Adrenal gland (tissue), 9 donors: ENCODE measurements at regions not wholly inside any gene's neighbourhood (a gene's known extent, or its start where the extent isn't known, plus 50 kb on each side); places are given as distances from the start of the nearest gene placed in this dataset.

ENCODE experiments used
- DNase-seq, 7 donors: peaks; one replicate each; pipeline ENCODE4 v3.0.0-alpha.2; 2019 to 2020
- H3K27ac ChIP-seq, 5 donors: fragments of 200-600 bp; sonication (generic) in 4 of 5; 1 replicate in 3 of 5; 2 replicates in 2 of 5; pipeline versions ENCODE4 v1.5.1 to v1.8.0; 2016 to 2020; ENCODE audit warnings: mild to moderate bottlenecking in 1 of 5
- H3K27me3 ChIP-seq: fragments of 200-600 bp; 2 replicates; pipeline ENCODE4 v1.8.0; 2021
- H3K36me3 ChIP-seq, 2 donors: fragments of 200-600 bp; replicated peaks in 1 of 2; 1 replicate in 1 of 2; 2 replicates in 1 of 2; pipeline versions ENCODE4 v1.5.1 to v1.8.0; 2018 to 2022
- H3K4me1 ChIP-seq, 2 donors: fragments of 200-600 bp; replicated peaks in 1 of 2; 1 replicate in 1 of 2; 2 replicates in 1 of 2; pipeline versions ENCODE4 v1.5.1 to v1.8.0; 2018 to 2021
- H3K4me3 ChIP-seq, 4 donors: fragments of 200-600 bp; sonication (generic) in 3 of 4; one replicate each; pipeline ENCODE4 v1.5.1; 2016 to 2018
- H3K9me3 ChIP-seq, 3 donors: fragments of 200-600 bp; sonication (generic) in 1 of 3; replicated peaks in 1 of 3; 1 replicate in 2 of 3; 2 replicates in 1 of 3; pipeline versions ENCODE4 v1.5.1 to v1.8.0; 2016 to 2021
- POLR2A ChIP-seq, 2 donors: fragments of 450-650 bp; IDR thresholded peaks; one replicate each; pipeline ENCODE4 v1.6.1; 2017; ENCODE audit warnings: antibody characterized with exemption in 2 of 2, mild to moderate bottlenecking in 2 of 2, moderate library complexity in 1 of 2
- WGBS, 4 donors: extraction: QIAGEN DNeasy Blood & Tissue Kit in 2 of 4; methylation state at CpG; one replicate each; pipeline versions ENCODE4 v1.1.5 to v1.1.7; 2013 to 2017; 5-methylcytosine and 5-hydroxymethylcytosine counted together
- intact Hi-C, 2 donors: fragments of 100-400 bp; cut with DNase I; formaldehyde crosslinking; loops; one replicate each; pipeline versions ENCODE4 v1.14.1 to v1.15.0; 2022 to 2023
- TF ChIP-seq, protein P1 (sequence below), 6 experiments: fragments of 450-650 bp in 4 of 6; fragments of 200-600 bp in 2 of 6; sonication (generic) in 1 of 6; IDR thresholded peaks; 1 replicate in 5 of 6; 2 replicates in 1 of 6; pipeline versions ENCODE4 v1.5.1 to v1.8.0; 2016 to 2021; ENCODE audit warnings: antibody characterized with exemption in 6 of 6, mild to moderate bottlenecking in 2 of 6, moderate library complexity in 1 of 6
- donor health status: healthy with polysubstance abuse.
- donor health status: Bipolar disorder and iron deficiency.
- donor health status: DM: yes; HTN: yes; CAD: no.
- donor health status: DM: no; HTN: no; CAD: no.
- donor health status: DM: no; HTN: no; CAD: no.

DNA sequence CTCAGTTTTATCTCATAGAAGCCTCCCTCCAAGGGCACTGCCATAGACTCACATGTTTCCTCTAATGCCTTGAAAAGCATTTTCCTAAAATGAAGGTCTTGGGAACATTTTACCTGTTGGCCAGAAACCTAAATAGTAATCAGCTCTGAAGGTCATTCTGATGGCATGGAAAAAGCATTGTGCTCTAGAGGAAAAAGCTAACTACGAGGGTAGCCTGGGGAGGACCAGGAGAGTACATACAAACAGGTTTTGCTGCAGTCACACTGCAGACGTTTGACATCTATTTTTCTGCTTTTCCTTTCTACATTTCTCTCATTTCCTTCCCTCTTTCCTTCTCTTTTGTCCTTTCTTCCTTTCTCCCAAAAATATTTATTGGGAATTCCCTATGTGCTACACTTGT, 103.3 kb upstream of the SORBS2 start:
- TF ChIP-seq, protein P1, sequence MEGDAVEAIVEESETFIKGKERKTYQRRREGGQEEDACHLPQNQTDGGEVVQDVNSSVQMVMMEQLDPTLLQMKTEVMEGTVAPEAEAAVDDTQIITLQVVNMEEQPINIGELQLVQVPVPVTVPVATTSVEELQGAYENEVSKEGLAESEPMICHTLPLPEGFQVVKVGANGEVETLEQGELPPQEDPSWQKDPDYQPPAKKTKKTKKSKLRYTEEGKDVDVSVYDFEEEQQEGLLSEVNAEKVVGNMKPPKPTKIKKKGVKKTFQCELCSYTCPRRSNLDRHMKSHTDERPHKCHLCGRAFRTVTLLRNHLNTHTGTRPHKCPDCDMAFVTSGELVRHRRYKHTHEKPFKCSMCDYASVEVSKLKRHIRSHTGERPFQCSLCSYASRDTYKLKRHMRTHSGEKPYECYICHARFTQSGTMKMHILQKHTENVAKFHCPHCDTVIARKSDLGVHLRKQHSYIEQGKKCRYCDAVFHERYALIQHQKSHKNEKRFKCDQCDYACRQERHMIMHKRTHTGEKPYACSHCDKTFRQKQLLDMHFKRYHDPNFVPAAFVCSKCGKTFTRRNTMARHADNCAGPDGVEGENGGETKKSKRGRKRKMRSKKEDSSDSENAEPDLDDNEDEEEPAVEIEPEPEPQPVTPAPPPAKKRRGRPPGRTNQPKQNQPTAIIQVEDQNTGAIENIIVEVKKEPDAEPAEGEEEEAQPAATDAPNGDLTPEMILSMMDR (IDR thresholded peaks at IDR 0.05), result no peak
- TF ChIP-seq POLR2A (IDR thresholded peaks at IDR 0.05), result no peak
- peak in 2 of 7 donors; percentile 7 to 27 for DNase-seq
- Histone ChIP-seq H3K4me3 (no peak overlapping the region), H3K27ac (peak overlapping the region; percentile 53 to 80 (median 70)), H3K4me1 (peaks cover 0 to 39% of the 10 kb centered on the region in 2 donors), H3K9me3 (no peaks in the 10 kb centered on the region), H3K27me3 (no peaks in the 10 kb centered on the region), H3K36me3 (no peaks in the 10 kb centered on the region)
- intact Hi-C loops, result no loop called here
- 23 to 42% (median 33%) methylated on average over 2 of the region's 2 CpGs for WGBS, 4 donors

DNA sequence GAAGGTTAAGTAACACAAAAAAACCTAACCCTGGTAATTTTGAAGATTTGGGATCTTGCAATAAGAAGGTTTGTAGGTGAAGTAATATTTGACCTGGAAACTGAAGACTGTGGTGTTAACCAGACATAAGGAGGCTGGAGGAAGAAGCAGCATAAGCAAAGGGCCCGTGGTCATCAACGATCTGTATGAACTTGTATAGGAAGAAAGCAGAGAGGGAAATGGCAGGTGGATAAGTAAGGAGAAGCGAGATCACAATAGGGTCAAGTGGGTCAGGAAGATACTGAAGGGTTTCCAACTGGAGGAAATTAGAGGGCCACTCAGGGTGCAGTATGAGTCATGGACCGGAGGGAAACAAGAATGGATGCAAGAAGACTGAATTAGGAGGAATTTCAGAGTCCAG, 103.8 kb upstream of the SORBS2 start:
- H3K36me3 ChIP-seq, result no peaks in the 10 kb centered on the region
- no peaks in the 10 kb centered on the region for H3K27me3 ChIP-seq
- intact Hi-C loops, result no loop called here
- DNase-seq, result no peak
- H3K4me1 ChIP-seq, result peaks cover 0 to 39% of the 10 kb centered on the region in 2 donors
- no peak overlapping the region for H3K4me3 ChIP-seq
- no peak for TF ChIP-seq POLR2A (IDR thresholded peaks at IDR 0.05)
- TF ChIP-seq, protein P1 (IDR thresholded peaks at IDR 0.05), result no peak
- H3K27ac ChIP-seq, result peak overlapping the region; percentile 53 to 80 (median 70)
- no peaks in the 10 kb centered on the region for H3K9me3 ChIP-seq
- WGBS, 4 donors, result 90 to 97% (median 93%) methylated on average over 4 of the region's 4 CpGs

DNA sequence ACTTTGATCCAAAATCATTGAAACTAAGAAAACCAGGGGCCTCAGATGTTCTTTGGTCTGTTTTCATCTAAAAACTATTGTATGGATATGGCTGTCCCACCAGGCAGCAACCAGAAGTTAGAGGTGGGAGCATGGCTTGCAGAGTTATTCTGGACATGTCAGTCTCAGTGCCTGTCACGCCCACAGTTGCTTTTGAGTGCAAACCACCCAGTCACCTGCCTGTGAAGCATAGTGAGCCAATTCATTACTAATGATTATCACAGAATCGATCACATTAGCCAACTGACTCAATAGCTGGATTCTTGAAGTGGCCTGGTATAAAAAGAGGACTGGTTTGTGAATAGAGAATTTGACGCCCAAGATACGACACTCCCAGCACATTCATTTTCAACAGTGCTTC, 104.2 kb upstream of the SORBS2 start:
- Histone ChIP-seq H3K9me3 (no peaks in the 10 kb centered on the region), H3K4me1 (peaks cover 0 to 39% of the 10 kb centered on the region in 2 donors), H3K27ac (peak overlapping the region in 3 of 5 donors; percentile 50 to 80 (median 53)), H3K27me3 (no peaks in the 10 kb centered on the region), H3K4me3 (no peak overlapping the region), H3K36me3 (no peaks in the 10 kb centered on the region)
- TF ChIP-seq, protein P1 (IDR thresholded peaks at IDR 0.05), result no peak
- TF ChIP-seq POLR2A (IDR thresholded peaks at IDR 0.05), result no peak
- DNase-seq, result no peak
- intact Hi-C loops, result no loop called here
- WGBS, 4 donors, result 92 to 98% (median 95%) methylated on average over 4 of the region's 4 CpGs

DNA sequence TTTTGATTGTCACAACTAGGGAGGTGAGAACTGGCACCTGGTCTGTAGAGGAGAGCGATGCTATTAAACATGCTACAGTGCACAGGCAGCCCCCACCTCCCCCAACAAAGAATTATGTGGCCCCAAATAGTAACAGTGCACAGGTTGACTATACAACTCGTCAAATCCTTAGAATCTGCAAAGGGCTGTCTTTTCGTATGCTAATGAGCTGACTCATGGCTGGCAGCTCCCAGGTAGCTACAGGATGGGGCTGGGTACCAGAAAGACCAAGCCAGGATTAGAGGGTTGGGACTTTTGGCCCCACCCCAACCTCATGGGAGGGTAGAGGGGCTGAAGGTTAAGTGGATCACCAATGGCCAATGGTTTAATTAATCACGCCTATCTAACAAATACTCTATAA, 104.7 kb upstream of the SORBS2 start:
- peaks cover 0 to 38% of the 10 kb centered on the region in 2 donors for H3K4me1 ChIP-seq
- H3K27me3 ChIP-seq, result no peaks in the 10 kb centered on the region
- no peaks in the 10 kb centered on the region for H3K36me3 ChIP-seq
- peak overlapping the region in 2 of 5 donors; percentile 50 to 80 for H3K27ac ChIP-seq
- H3K4me3 ChIP-seq, result no peak overlapping the region
- TF ChIP-seq, protein P1 (IDR thresholded peaks at IDR 0.05), result no peak
- TF ChIP-seq POLR2A (IDR thresholded peaks at IDR 0.05), result no peak
- intact Hi-C loops, result no loop called here
- H3K9me3 ChIP-seq, result no peaks in the 10 kb centered on the region
- 70 to 90% (median 77%) methylated on average over 4 of the region's 4 CpGs for WGBS, 4 donors
- no peak for DNase-seq
